Mesothelial cell of epicardium (in vitro differentiated cells): ENCODE measurements at regions not wholly inside any gene's neighbourhood (a gene's known extent, or its start where the extent isn't known, plus 50 kb on each side); places are given as distances from the start of the nearest gene placed in this dataset.

Experiments used
- DNase-seq, 2 experiments: peaks; one replicate each; pipeline ENCODE4 v3.0.0; 2021; ENCODE audit warnings: low spot score in 2 of 2; ENCODE audit not compliant: unreplicated experiment in 2 of 2
- H3K27ac Mint-ChIP-seq: 2 replicates; pipeline ENCODE4 v1.8.0; 2021; ENCODE audit warnings: mixed read lengths
- H3K27me3 Mint-ChIP-seq: 2 replicates; pipeline ENCODE4 v1.8.0; 2021; ENCODE audit warnings: low read depth, mixed read lengths
- H3K36me3 Mint-ChIP-seq: 2 replicates; pipeline ENCODE4 v1.8.0; 2021; ENCODE audit warnings: mixed read lengths
- H3K4me1 Mint-ChIP-seq: 2 replicates; pipeline ENCODE4 v1.8.0; 2021; ENCODE audit warnings: mixed read lengths
- H3K4me3 Mint-ChIP-seq: 2 replicates; pipeline ENCODE4 v1.8.0; 2021; ENCODE audit warnings: mild to moderate bottlenecking, moderate library complexity, mixed read lengths
- H3K9me3 Mint-ChIP-seq: 2 replicates; pipeline ENCODE4 v1.8.0; 2021; ENCODE audit warnings: mixed read lengths
- CTCF ChIP-seq: fragments of 200-600 bp; sonication (generic); IDR thresholded peaks from one replicate; pipeline ENCODE4 v1.5.0; 2021; ENCODE audit warnings: antibody characterized with exemption; ENCODE audit not compliant: unreplicated experiment

DNA sequence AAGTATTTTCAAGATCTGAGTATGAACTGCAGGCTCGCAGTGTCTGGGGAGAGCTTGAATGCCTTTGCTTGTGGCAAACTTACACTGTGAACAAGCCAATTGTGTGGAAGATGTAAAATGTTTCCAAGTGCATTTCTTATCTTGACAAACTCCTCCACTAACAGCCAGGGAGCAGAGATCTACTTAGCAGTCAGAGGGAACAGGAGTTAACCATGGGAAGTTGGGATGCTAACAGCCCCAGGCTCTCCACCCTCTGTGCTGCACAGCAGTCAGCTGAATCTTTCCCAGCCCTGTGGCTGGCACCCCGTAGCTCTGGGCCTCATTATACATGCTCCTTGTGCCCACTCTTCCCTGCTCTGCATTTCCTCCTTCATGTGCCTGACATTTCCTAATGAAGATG lies 450.2 kb downstream of the TSN start:
- Mint-ChIP-seq H3K27ac (no peak overlapping the region), H3K4me3 (no peak overlapping the region), H3K27me3 (peaks cover 48% of the 10 kb centered on the region), H3K4me1 (peaks cover 2% of the 10 kb centered on the region), H3K36me3 (no peaks in the 10 kb centered on the region), H3K9me3 (peaks cover 4% of the 10 kb centered on the region)
- DNase-seq, result no peak
- no peak for TF ChIP-seq CTCF

DNA sequence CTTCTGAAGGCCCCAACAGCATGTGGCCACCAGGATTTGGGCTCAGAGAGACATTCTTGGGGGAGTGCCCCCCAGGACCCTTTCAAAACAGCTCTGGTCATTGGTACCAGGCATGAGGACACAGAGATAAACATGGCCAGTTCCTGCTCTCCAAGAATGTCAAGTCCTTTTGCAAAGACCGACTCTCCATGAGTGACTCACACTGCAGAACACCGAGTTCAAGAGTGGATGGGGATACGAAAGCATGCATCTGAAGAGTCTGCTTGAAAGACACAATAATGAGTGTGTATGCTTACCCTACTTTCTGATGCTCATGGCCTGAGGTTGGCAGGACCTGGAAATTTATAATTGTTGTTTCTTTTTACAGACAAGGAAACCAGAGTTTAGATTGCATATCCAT lies 450.6 kb downstream of the TSN start:
- H3K9me3 Mint-ChIP-seq, result peaks cover 4% of the 10 kb centered on the region
- TF ChIP-seq CTCF, result no peak
- no peak for DNase-seq
- no peak overlapping the region for H3K4me3 Mint-ChIP-seq
- peaks cover 49% of the 10 kb centered on the region for H3K27me3 Mint-ChIP-seq
- H3K27ac Mint-ChIP-seq, result no peak overlapping the region
- H3K4me1 Mint-ChIP-seq, result peaks cover 2% of the 10 kb centered on the region
- no peaks in the 10 kb centered on the region for H3K36me3 Mint-ChIP-seq

- no peak for TF ChIP-seq CTCF
- Mint-ChIP-seq H3K4me3 (no peak overlapping the region), H3K9me3 (no peaks in the 10 kb centered on the region), H3K4me1 (peaks cover 2% of the 10 kb centered on the region), H3K36me3 (no peaks in the 10 kb centered on the region), H3K27me3 (peaks cover 67% of the 10 kb centered on the region), H3K27ac (no peak overlapping the region)
- DNase-seq, result no peak
These were observed 453.9 kb downstream of the TSN start for GRCh38 chr2:122209377-122209776.

GRCh38 chr2:122210065-122210464 lies 454.6 kb downstream of the TSN start:
- Mint-ChIP-seq H3K27ac (no peak overlapping the region), H3K4me1 (peaks cover 2% of the 10 kb centered on the region), H3K36me3 (no peaks in the 10 kb centered on the region), H3K9me3 (no peaks in the 10 kb centered on the region), H3K27me3 (peaks cover 70% of the 10 kb centered on the region), H3K4me3 (no peak overlapping the region)
- no peak for DNase-seq
- TF ChIP-seq CTCF, result no peak

- DNase-seq, result no peak
- no peaks in the 10 kb centered on the region for H3K9me3 Mint-ChIP-seq
- no peak for TF ChIP-seq CTCF
- H3K27ac Mint-ChIP-seq, result no peak overlapping the region
- peaks cover 72% of the 10 kb centered on the region for H3K27me3 Mint-ChIP-seq
- H3K4me1 Mint-ChIP-seq, result no peaks in the 10 kb centered on the region
- H3K36me3 Mint-ChIP-seq, result no peaks in the 10 kb centered on the region
- no peak overlapping the region for H3K4me3 Mint-ChIP-seq
These were observed 455.7 kb downstream of the TSN start for GRCh38 chr2:122210898-122211856.
